Right kidney (tissue), 1 donor: ENCODE measurements at regions not wholly inside any gene's neighbourhood (a gene's known extent, or its start where the extent isn't known, plus 50 kb on each side); places are given as distances from the start of the nearest gene placed in this dataset.
"Not testable (repeated sequence)": the region's sequence is repeated elsewhere in the genome, so short reads cannot be mapped to it uniquely, and the experiment has no call there.

Source experiments
- DNase-seq: peaks from one replicate; pipeline ENCODE4 v3.0.0-alpha.2; 2016

- no peak for DNase-seq
These were observed 179.9 kb upstream of the THBS1 start for GRCh38 chr15:39400821-39401550.

- no peak for DNase-seq
These were observed 177.2 kb upstream of the THBS1 start for GRCh38 chr15:39403640-39404117.

- no peak for DNase-seq
These were observed 176.1 kb upstream of the THBS1 start for GRCh38 chr15:39404767-39405181.

- no peak for DNase-seq
These were observed 174.4 kb upstream of the THBS1 start for GRCh38 chr15:39406485-39406884.

- no peak for DNase-seq
These were observed 173.8 kb upstream of the THBS1 start for GRCh38 chr15:39407116-39407515.

GRCh38 chr15:39409876-39410530, 170.9 kb upstream of the THBS1 start:
- no peak for DNase-seq

- no peak for DNase-seq
These were observed 169.5 kb upstream of the THBS1 start for GRCh38 chr15:39411102-39411989.

GRCh38 chr15:39413558-39413957, 167.3 kb upstream of the THBS1 start:
- no peak for DNase-seq

GRCh38 chr15:39414201-39414600, 166.7 kb upstream of the THBS1 start:
- no peak for DNase-seq

GRCh38 chr15:39415634-39416033, 165.2 kb upstream of the THBS1 start:
- no peak for DNase-seq

GRCh38 chr15:39416258-39416657, 164.6 kb upstream of the THBS1 start:
- DNase-seq, result no peak

- DNase-seq, result no peak
These were observed 163.3 kb upstream of the THBS1 start for GRCh38 chr15:39417366-39418134.

GRCh38 chr15:39419651-39420050, 161.2 kb upstream of the THBS1 start:
- no peak for DNase-seq

GRCh38 chr15:39420123-39420852, 160.6 kb upstream of the THBS1 start:
- DNase-seq, result not testable (repeated sequence)

- DNase-seq, result not testable (repeated sequence)
These were observed 160.1 kb upstream of the THBS1 start for GRCh38 chr15:39420853-39421192.

GRCh38 chr15:39426552-39427532, 154.0 kb upstream of the THBS1 start:
- DNase-seq, result no peak

- no peak for DNase-seq
These were observed 153.2 kb upstream of the THBS1 start for GRCh38 chr15:39427705-39428104.

GRCh38 chr15:39429898-39430357, 151.0 kb upstream of the THBS1 start:
- no peak for DNase-seq

GRCh38 chr15:39430389-39430788, 150.5 kb upstream of the THBS1 start:
- no peak for DNase-seq

GRCh38 chr15:39431376-39431775, 149.5 kb upstream of the THBS1 start:
- no peak for DNase-seq
